GM04503 (cell line): ENCODE measurements at regions not wholly inside any gene's neighbourhood (a gene's known extent, or its start where the extent isn't known, plus 50 kb on each side); places are given as distances from the start of the nearest gene placed in this dataset.

Experiments used
- DNase-seq: peaks from one replicate; pipeline ENCODE4 v3.0.0-alpha.2; 2012; ENCODE audit warnings: low read depth

DNA sequence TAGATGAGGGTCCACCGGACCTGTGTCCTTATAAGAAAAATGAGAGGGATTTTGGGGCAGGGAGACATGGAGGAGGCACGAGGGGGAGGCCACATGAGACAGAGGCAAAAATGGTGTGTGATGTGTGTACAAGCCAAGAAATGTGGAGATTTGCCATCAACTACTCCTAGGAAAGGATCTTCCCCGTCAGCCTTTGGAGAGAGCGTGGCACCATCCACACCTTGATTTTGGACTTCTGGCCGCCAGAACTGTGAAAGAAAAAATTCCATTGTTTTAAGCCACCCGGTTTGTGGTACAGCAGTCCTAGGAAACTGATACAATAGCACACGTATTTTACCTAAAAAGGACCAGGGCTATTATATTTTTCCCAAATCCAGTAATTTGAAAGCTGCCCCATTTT, 829.0 kb upstream of the SALL3 start:
- no peak for DNase-seq

DNA sequence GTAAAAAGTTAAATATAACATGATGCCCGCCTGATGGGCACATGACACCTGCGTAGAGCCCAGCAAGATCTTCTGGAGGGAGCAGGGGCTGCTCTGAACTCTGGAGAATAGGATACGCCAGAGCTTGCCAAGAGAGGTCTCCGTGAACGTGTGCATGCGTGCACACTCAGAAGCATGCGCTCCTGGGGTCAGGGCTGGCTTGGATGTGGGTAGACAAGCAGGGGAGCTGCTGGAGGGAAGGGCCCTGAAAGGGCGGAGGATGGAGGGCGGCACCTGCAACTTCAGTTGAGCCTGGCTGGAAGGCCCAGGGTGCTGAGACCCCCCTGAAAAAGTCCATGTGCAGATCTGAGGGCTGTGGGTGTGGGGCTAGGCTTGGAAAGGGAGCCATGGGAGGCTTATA, 828.4 kb upstream of the SALL3 start:
- DNase-seq = no peak

GRCh38 chr18:78151948-78152725, 827.5 kb upstream of the SALL3 start:
- DNase-seq = no peak

- DNase-seq = no peak
These were observed 826.3 kb upstream of the SALL3 start for GRCh38 chr18:78153362-78153761.

- DNase-seq = no peak
These were observed 825.2 kb upstream of the SALL3 start for GRCh38 chr18:78154444-78154843.

DNA sequence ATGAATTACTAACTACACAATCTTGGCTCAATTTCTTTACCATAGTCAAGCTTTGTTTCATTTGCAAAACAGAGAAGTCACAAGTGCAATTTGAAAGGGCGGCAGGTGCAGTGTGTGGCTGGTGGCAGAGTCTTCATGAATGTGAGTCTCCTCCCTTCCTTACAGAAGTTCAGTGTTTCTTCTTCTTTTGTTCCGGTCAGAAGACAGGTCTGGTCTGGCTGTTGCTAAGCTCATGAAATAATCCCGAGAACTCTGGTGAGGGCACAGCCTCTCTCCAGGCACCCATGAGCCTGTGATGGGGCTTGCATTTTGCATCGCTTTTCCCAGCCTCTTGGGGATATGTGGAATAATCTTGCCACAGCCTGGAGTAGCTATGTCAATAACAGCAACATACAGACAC, 824.8 kb upstream of the SALL3 start:
- DNase-seq = no peak

- no peak for DNase-seq
These were observed 823.2 kb upstream of the SALL3 start for GRCh38 chr18:78156466-78156865.

GRCh38 chr18:78158943-78159342, 820.7 kb upstream of the SALL3 start:
- DNase-seq = no peak

DNA sequence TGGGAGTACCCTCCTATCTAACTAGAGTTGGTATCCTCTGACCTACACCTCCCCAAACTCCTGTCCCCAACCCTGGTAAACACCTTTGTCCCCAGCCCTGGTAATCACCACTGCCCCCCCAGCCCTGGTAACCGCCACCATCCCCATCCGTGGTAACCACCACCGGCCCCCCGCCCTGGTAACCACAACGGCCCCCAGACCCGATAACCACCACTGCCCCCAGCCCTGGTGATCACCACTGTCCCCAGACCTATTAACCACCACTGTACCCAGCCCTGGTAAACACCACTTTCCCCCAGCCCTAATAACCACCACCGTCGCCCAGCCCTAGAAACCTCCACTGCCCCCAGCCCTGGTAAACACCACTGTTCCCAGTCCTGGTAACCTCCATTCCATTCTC, 820.2 kb upstream of the SALL3 start:
- DNase-seq = no peak

GRCh38 chr18:78160961-78161656, 818.5 kb upstream of the SALL3 start:
- DNase-seq = no peak

DNA sequence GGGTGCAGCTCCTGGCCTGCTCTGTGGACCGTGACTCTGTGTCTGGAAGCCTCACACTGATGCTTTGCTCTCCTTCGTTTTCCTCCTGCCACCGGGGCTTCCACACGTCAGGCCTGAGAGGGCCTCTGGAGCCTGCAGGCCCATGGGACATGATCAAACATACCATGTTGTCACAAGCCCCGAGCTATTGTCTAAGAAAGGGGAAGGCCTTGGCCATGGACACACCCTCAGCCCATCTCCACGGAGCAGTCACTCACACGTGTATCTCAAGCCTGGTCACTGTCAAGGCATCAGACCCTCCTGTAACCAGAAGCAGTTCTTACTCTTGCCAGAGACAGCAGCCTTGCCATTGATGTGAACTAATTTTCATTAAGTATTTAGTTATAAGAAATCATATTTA, 814.1 kb upstream of the SALL3 start:
- DNase-seq = no peak

DNA sequence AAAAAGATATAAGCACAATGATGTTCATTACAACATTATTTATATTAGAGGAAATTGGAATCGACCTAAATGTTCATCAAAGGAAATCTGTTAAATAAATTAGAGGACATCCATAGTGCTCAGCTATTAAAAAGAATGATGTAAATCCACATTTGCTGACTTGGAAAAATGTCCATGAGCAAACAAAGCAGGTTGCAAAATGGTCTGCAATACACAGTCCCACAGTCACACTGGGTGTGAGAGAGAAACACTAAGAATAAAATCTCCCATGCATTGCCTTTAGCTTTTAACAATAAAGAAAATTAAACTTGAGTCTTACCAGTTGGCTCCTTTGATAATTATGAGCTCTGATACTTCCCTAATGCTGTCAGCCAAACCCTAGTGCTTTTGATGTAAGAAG, 811.1 kb upstream of the SALL3 start:
- DNase-seq = no peak

DNA sequence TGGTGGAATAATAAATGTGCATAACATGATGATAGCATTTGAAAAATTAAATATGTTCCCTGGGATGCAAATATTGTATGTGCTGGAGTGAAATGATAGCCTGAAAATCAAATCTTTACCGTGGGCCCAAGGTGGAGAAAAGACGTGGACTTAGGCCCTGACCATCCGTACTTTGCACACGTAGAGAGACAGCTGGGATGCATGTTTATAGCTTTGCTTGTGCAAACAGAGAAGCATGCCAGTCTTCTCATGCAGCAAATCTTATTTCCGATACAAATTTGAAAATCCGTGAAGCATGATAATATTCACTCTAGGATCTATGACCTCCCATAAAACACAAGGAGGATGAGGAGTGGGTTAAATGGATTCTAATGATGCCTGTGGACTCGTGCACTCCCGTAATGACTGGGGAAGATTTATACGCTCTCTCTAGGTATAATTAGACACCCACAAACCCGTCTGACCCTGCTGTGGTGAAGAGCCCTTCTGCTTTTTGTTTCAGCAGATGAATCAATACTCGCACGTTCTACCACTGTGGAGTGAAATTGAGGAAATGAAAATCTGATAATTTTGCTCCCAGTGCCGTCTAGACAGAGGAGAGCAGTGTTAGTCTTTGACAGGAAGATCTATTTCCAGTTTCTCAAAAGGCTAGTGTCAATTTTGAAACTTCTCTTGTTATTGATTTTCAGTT, 810.3 kb upstream of the SALL3 start:
- DNase-seq = no peak

- DNase-seq = no peak
These were observed 807.7 kb upstream of the SALL3 start for GRCh38 chr18:78171954-78172353.

DNA sequence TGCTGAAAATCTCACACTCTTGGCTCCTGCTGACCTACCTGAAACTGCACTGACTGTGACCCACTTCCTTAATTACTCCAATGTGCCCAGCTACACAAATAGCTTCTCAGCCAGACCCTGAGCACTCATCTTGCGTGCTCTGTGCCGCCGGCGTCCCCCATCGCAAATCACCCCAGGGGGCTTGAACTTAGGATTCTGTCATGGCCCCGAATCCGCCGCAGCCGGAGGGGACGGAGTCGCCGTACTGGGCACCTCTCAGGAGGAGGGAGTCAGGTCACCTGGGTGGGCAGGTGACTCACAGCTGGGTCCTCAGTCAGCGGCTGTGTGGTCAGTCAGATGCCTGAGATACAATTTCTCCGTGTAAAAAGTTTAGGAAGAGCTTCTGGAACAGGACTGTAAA, 804.9 kb upstream of the SALL3 start:
- no peak for DNase-seq

DNA sequence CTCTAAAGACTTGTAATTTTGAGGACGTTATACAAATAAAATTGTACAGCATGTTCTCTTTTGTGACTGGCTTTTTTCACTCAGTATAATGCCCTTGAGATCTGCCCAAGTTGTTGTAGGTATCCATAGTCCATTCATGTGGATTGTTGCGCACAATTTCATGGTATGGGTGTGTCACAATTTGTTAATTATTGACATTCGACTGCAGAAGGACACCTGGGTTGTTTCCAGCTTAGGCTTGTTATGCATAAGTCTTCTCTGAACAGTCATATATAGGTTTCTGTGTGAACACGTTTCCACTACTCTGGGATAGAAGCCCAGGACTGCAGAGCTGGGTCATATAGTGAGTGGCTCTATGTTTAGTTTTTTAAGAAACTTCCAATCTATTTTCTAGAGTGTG, 800.8 kb upstream of the SALL3 start:
- DNase-seq = no peak

DNA sequence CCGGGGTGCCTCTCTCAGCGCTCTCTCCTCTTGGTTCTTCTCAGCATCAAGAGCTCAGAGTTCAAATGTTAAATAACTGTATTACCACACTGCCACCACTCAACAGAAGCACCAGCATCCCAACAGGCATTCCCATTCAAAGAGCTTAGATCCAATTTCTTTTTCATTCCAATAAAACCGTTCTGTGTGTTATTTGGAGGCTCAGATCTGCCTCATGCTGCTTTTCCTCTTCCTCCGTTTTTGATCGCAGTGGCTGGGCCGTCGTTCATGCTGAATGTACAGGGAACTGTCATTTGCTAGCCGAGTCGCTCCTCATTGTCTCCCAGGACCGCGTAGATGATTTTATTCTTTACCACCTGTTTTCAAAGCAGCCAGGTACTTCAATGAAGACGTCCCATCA, 798.9 kb upstream of the SALL3 start:
- DNase-seq = no peak

GRCh38 chr18:78183815-78184214, 795.8 kb upstream of the SALL3 start:
- no peak for DNase-seq

- no peak for DNase-seq
These were observed 788.3 kb upstream of the SALL3 start for GRCh38 chr18:78191276-78191675.

DNA sequence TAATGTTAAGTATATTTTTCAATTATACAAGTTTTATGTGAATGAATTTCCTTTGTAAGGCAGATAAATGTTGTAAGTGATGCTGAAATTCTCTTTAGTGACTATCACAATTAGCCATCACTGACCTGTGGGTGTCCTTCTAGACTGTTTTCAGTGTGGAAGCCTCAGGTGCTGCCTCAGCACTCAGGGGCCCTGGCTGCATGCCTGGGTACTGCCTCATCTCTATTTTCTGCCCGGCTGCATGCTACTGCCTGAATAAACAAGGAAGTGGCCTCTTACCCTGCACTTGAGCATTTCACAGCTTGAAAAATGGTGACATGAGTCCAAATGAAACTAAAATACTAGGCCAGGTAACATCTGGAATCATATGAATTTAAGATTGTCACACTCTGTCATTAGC, 787.6 kb upstream of the SALL3 start:
- DNase-seq = no peak

- DNase-seq = no peak
These were observed 783.3 kb upstream of the SALL3 start for GRCh38 chr18:78196280-78196679.

- no peak for DNase-seq
These were observed 780.6 kb upstream of the SALL3 start for GRCh38 chr18:78199002-78199401.

- DNase-seq = no peak
These were observed 780.0 kb upstream of the SALL3 start for GRCh38 chr18:78199611-78200010.
